Neural cell (in vitro differentiated cells): ENCODE measurements at regions not wholly inside any gene's neighbourhood (a gene's known extent, or its start where the extent isn't known, plus 50 kb on each side); places are given as distances from the start of the nearest gene placed in this dataset.

Experiments used
- EP300 ChIP-seq: fragments of 450-650 bp; conservative IDR thresholded peaks from 2 replicates; pipeline ENCODE4 v1.6.1; 2014; ENCODE audit warnings: antibody characterized with exemption, mild to moderate bottlenecking, moderate library complexity; ENCODE audit not compliant: poor library complexity, severe bottlenecking
- EZH2 ChIP-seq: fragments of 200-600, 300-800 bp; shearing (Covaris generic), sonication (generic); IDR thresholded peaks from 2 replicates; pipeline ENCODE4 v1.6.1; 2014; ENCODE audit warnings: antibody characterized with exemption, low read length, borderline replicate concordance, mild to moderate bottlenecking; ENCODE audit not compliant: insufficient read depth, poor library complexity, severe bottlenecking
- MXI1 ChIP-seq: fragments of 450-650 bp; conservative IDR thresholded peaks from 2 replicates; pipeline ENCODE4 v1.6.1; 2014; ENCODE audit warnings: antibody characterized with exemption, mild to moderate bottlenecking; ENCODE audit not compliant: poor library complexity, severe bottlenecking
- POLR2AphosphoS5 ChIP-seq: IDR thresholded peaks from 2 replicates; pipeline ENCODE4 v1.6.1; 2012
- RAD21 ChIP-seq: fragments of 450-650 bp; conservative IDR thresholded peaks from 2 replicates; pipeline ENCODE4 v1.6.1; 2014; ENCODE audit warnings: antibody characterized with exemption, mild to moderate bottlenecking, moderate library complexity
- SMC3 ChIP-seq: fragments of 450-650 bp; conservative IDR thresholded peaks from 2 replicates; pipeline ENCODE4 v1.6.1; 2014; ENCODE audit warnings: antibody characterized with exemption, mild to moderate bottlenecking, moderate library complexity; ENCODE audit not compliant: poor library complexity
- TAF1 ChIP-seq: IDR thresholded peaks from 2 replicates; pipeline ENCODE4 v1.6.1; 2012; ENCODE audit warnings: low read depth
- TF ChIP-seq, protein P1 (sequence below): fragments of 450-650 bp; IDR thresholded peaks from 2 replicates; pipeline ENCODE4 v1.5.1; 2014; ENCODE audit warnings: antibody characterized with exemption, mild to moderate bottlenecking, moderate library complexity; ENCODE audit not compliant: poor library complexity, severe bottlenecking
- TF ChIP-seq, protein P2 (sequence below): IDR thresholded peaks from 2 replicates; pipeline ENCODE4 v1.6.1; 2012; ENCODE audit warnings: borderline replicate concordance

DNA sequence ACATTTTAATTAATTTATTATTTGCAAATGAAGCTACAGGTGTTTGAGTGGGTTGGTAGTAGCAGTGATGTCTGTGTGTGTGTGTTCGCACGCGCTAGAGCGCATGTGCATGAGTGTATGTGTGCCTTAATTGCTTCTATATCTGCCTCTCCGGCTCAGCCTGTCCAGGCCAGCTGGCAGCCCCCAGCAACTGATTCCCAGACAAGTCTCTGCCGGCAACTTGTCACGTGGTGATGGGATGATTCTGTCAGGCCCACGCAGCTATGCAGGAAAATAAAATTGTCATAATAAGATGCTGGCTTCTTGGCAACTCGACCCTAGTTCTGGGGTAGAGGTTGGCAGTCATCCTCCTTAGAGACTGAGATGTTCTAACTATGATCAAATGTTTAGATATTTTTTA is 712.8 kb upstream of the SOX9 start:
- TF ChIP-seq, protein P1, sequence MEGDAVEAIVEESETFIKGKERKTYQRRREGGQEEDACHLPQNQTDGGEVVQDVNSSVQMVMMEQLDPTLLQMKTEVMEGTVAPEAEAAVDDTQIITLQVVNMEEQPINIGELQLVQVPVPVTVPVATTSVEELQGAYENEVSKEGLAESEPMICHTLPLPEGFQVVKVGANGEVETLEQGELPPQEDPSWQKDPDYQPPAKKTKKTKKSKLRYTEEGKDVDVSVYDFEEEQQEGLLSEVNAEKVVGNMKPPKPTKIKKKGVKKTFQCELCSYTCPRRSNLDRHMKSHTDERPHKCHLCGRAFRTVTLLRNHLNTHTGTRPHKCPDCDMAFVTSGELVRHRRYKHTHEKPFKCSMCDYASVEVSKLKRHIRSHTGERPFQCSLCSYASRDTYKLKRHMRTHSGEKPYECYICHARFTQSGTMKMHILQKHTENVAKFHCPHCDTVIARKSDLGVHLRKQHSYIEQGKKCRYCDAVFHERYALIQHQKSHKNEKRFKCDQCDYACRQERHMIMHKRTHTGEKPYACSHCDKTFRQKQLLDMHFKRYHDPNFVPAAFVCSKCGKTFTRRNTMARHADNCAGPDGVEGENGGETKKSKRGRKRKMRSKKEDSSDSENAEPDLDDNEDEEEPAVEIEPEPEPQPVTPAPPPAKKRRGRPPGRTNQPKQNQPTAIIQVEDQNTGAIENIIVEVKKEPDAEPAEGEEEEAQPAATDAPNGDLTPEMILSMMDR: no peak
- TF ChIP-seq RAD21: no peak
- TF ChIP-seq POLR2AphosphoS5: no peak
- no peak for TF ChIP-seq SMC3
- no peak for TF ChIP-seq EZH2
- no peak for TF ChIP-seq MXI1
- TF ChIP-seq, protein P2, sequence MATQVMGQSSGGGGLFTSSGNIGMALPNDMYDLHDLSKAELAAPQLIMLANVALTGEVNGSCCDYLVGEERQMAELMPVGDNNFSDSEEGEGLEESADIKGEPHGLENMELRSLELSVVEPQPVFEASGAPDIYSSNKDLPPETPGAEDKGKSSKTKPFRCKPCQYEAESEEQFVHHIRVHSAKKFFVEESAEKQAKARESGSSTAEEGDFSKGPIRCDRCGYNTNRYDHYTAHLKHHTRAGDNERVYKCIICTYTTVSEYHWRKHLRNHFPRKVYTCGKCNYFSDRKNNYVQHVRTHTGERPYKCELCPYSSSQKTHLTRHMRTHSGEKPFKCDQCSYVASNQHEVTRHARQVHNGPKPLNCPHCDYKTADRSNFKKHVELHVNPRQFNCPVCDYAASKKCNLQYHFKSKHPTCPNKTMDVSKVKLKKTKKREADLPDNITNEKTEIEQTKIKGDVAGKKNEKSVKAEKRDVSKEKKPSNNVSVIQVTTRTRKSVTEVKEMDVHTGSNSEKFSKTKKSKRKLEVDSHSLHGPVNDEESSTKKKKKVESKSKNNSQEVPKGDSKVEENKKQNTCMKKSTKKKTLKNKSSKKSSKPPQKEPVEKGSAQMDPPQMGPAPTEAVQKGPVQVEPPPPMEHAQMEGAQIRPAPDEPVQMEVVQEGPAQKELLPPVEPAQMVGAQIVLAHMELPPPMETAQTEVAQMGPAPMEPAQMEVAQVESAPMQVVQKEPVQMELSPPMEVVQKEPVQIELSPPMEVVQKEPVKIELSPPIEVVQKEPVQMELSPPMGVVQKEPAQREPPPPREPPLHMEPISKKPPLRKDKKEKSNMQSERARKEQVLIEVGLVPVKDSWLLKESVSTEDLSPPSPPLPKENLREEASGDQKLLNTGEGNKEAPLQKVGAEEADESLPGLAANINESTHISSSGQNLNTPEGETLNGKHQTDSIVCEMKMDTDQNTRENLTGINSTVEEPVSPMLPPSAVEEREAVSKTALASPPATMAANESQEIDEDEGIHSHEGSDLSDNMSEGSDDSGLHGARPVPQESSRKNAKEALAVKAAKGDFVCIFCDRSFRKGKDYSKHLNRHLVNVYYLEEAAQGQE: no peak
- no peak for TF ChIP-seq TAF1
- TF ChIP-seq EP300: no peak
